Adrenal gland (tissue), 9 donors: ENCODE measurements at regions not wholly inside any gene's neighbourhood (a gene's known extent, or its start where the extent isn't known, plus 50 kb on each side); places are given as distances from the start of the nearest gene placed in this dataset.

ENCODE experiments used
- DNase-seq, 7 donors: peaks; one replicate each; pipeline ENCODE4 v3.0.0-alpha.2; 2019 to 2020
- H3K27ac ChIP-seq, 5 donors: fragments of 200-600 bp; sonication (generic) in 4 of 5; 1 replicate in 3 of 5; 2 replicates in 2 of 5; pipeline versions ENCODE4 v1.5.1 to v1.8.0; 2016 to 2020; ENCODE audit warnings: mild to moderate bottlenecking in 1 of 5
- H3K27me3 ChIP-seq: fragments of 200-600 bp; 2 replicates; pipeline ENCODE4 v1.8.0; 2021
- H3K36me3 ChIP-seq, 2 donors: fragments of 200-600 bp; replicated peaks in 1 of 2; 1 replicate in 1 of 2; 2 replicates in 1 of 2; pipeline versions ENCODE4 v1.5.1 to v1.8.0; 2018 to 2022
- H3K4me1 ChIP-seq, 2 donors: fragments of 200-600 bp; replicated peaks in 1 of 2; 1 replicate in 1 of 2; 2 replicates in 1 of 2; pipeline versions ENCODE4 v1.5.1 to v1.8.0; 2018 to 2021
- H3K4me3 ChIP-seq, 4 donors: fragments of 200-600 bp; sonication (generic) in 3 of 4; one replicate each; pipeline ENCODE4 v1.5.1; 2016 to 2018
- H3K9me3 ChIP-seq, 3 donors: fragments of 200-600 bp; sonication (generic) in 1 of 3; replicated peaks in 1 of 3; 1 replicate in 2 of 3; 2 replicates in 1 of 3; pipeline versions ENCODE4 v1.5.1 to v1.8.0; 2016 to 2021
- CTCF ChIP-seq, 6 experiments: fragments of 450-650 bp in 4 of 6; fragments of 200-600 bp in 2 of 6; sonication (generic) in 1 of 6; IDR thresholded peaks; 1 replicate in 5 of 6; 2 replicates in 1 of 6; pipeline versions ENCODE4 v1.5.1 to v1.8.0; 2016 to 2021; ENCODE audit warnings: antibody characterized with exemption in 6 of 6, mild to moderate bottlenecking in 2 of 6, moderate library complexity in 1 of 6
- POLR2A ChIP-seq, 2 donors: fragments of 450-650 bp; IDR thresholded peaks; one replicate each; pipeline ENCODE4 v1.6.1; 2017; ENCODE audit warnings: antibody characterized with exemption in 2 of 2, mild to moderate bottlenecking in 2 of 2, moderate library complexity in 1 of 2
- WGBS, 4 donors: extraction: QIAGEN DNeasy Blood & Tissue Kit in 2 of 4; methylation state at CpG; one replicate each; pipeline versions ENCODE4 v1.1.5 to v1.1.7; 2013 to 2017; 5-methylcytosine and 5-hydroxymethylcytosine counted together
- intact Hi-C, 2 donors: fragments of 100-400 bp; cut with DNase I; formaldehyde crosslinking; loops; one replicate each; pipeline versions ENCODE4 v1.14.1 to v1.15.0; 2022 to 2023
- donor health status: healthy with polysubstance abuse.
- donor health status: Bipolar disorder and iron deficiency.
- donor health status: DM: yes; HTN: yes; CAD: no.
- donor health status: DM: no; HTN: no; CAD: no.
- donor health status: DM: no; HTN: no; CAD: no.

- H3K27ac ChIP-seq, result no peak overlapping the region
- DNase-seq, result no peak
- no peaks in the 10 kb centered on the region for H3K27me3 ChIP-seq
- no peaks in the 10 kb centered on the region for H3K36me3 ChIP-seq
- no peak overlapping the region for H3K4me3 ChIP-seq
- intact Hi-C loops, result no loop called here
- no peaks in the 10 kb centered on the region for H3K4me1 ChIP-seq
- 57 to 65% (median 61%) methylated on average over 3 of the region's 3 CpGs for WGBS, 4 donors
- TF ChIP-seq CTCF (IDR thresholded peaks at IDR 0.05) (no peak), POLR2A (IDR thresholded peaks at IDR 0.05) (no peak)
- no peaks in the 10 kb centered on the region for H3K9me3 ChIP-seq
These were observed 796.6 kb downstream of the DSC3 start for GRCh38 chr18:30245766-30246455.

- no peak overlapping the region for H3K4me3 ChIP-seq
- DNase-seq, result no peak
- no peaks in the 10 kb centered on the region for H3K36me3 ChIP-seq
- intact Hi-C loops, result no loop called here
- no peaks in the 10 kb centered on the region for H3K9me3 ChIP-seq
- no peak overlapping the region for H3K27ac ChIP-seq
- no peaks in the 10 kb centered on the region for H3K4me1 ChIP-seq
- TF ChIP-seq POLR2A (IDR thresholded peaks at IDR 0.05) (no peak), CTCF (IDR thresholded peaks at IDR 0.05) (no peak)
- H3K27me3 ChIP-seq, result no peaks in the 10 kb centered on the region
These were observed 807.8 kb downstream of the DSC3 start for GRCh38 chr18:30234755-30235154.

- no peak overlapping the region for H3K4me3 ChIP-seq
- no peaks in the 10 kb centered on the region for H3K36me3 ChIP-seq
- no peaks in the 10 kb centered on the region for H3K9me3 ChIP-seq
- H3K27ac ChIP-seq, result no peak overlapping the region
- no peak for DNase-seq
- intact Hi-C loops, result no loop called here
- no peak for TF ChIP-seq CTCF (IDR thresholded peaks at IDR 0.05)
- TF ChIP-seq POLR2A (IDR thresholded peaks at IDR 0.05), result no peak
- no peaks in the 10 kb centered on the region for H3K27me3 ChIP-seq
- H3K4me1 ChIP-seq, result no peaks in the 10 kb centered on the region
These were observed 831.4 kb downstream of the DSC3 start for GRCh38 chr18:30211112-30211511.

- no peak for TF ChIP-seq CTCF (IDR thresholded peaks at IDR 0.05)
- TF ChIP-seq POLR2A (IDR thresholded peaks at IDR 0.05), result no peak
- WGBS, 4 donors, result 36 to 74% (median 60%) methylated on average over 1 of the region's 1 CpG
These were observed 834.0 kb downstream of the DSC3 start for GRCh38 chr18:30208546-30208945.

More at GRCh38 chr18:30208546-30208945, 834.0 kb downstream of the DSC3 start:
- Histone ChIP-seq H3K27me3 (no peaks in the 10 kb centered on the region), H3K27ac (no peak overlapping the region), H3K36me3 (no peaks in the 10 kb centered on the region), H3K9me3 (no peaks in the 10 kb centered on the region), H3K4me3 (no peak overlapping the region), H3K4me1 (no peaks in the 10 kb centered on the region)
- DNase-seq, result no peak
- intact Hi-C loops, result no loop called here
